Kidney glomerular epithelial cell (primary cell): ENCODE measurements at regions not wholly inside any gene's neighbourhood (a gene's known extent, or its start where the extent isn't known, plus 50 kb on each side); places are given as distances from the start of the nearest gene placed in this dataset.

Experiments
- DNase-seq: peaks from one replicate; lab custom pipeline; 2025; lab: John Stamatoyannopoulos, UW

- no peak for DNase-seq
Measured at GRCh38 chr1:98422816-98423215, 238.7 kb upstream of the SNX7 start.

GRCh38 chr1:98421085-98421435 lies 240.5 kb upstream of the SNX7 start:
- no peak for DNase-seq

DNA sequence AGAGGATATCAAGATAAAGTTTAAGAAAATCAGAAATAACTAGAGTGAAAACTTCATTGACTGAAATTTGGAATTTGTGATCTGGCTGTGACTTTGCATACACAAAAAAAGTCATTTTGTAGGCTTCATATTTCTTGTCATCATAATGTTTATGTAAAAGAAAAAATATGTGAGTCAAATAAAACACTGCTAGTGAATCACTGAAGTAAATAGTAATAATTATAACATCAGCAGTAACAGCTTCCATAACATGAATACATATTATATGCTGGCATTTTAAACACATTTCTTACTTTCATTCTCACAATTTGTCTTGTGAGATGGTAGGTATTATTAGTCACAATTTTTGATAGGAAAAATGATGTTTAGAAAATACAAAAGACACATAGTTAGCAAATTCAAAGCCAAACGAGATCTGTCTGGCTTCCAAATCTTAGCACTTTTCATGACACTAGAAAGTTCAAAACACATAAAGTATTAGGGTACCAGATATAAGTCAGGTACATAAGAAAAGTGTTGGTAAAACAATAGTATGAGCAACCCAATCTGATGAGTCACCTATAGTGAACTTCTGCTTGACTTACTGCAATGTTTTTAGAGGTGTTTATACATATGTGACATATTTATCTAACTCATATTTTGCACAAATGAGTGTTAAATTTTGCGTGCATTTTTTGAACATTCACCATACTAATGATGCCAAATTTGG lies 241.0 kb upstream of the SNX7 start:
- DNase-seq, result no peak

GRCh38 chr1:98417820-98418219 lies 243.7 kb upstream of the SNX7 start:
- no peak for DNase-seq

DNA sequence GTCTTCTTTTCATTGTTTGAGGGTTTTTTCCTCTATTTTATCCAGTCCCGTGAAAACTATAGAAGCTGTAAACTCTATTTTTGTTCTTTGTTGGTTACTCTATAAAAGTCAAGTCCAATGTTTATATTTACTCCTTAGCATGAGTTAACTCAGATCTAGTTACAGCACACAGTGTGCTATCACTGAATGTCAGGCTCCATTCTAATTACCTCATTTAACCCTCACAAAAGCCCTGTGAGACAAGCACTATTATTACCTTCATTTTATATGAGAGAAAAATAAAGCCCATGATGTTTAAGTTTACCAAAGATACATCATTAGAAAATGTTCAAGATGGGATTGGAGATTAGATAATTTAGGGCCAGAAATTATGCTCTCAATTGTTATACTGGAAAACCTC lies 251.4 kb upstream of the SNX7 start:
- DNase-seq, result no peak

DNA sequence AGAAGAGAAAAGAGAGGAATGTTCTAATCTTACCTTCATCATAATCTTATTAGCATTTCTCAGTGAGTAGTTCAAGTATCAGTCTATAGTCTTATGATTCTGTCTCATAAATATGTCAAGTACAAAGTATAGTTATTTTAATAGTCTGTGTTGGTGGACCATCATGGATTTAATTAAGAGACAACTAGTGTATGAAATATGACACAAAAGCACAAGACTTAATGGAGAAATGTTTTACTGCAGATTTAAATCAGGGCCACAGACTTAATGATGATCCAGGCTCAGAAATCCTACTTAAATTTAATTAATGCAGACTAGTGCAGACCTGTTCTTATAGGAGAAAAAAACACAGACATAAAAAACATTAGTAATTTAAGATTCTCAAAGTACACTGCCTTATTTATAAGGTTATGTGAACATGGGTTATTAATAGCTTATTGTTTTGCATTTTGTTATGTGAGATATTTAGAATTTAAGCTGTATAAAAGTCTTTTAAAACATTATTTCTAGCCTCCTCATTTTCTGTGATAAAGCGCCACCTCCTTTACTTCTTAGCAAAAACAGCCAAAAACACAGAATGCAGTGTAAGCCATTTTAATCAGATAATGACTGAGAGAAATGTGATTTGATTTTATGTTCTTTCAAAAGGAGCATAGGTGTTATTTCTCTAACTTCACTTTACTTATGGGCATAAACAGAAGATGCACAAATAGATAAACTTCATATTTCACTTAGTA lies 255.0 kb upstream of the SNX7 start:
- no peak for DNase-seq

GRCh38 chr1:98405581-98406074 lies 255.9 kb upstream of the SNX7 start:
- DNase-seq, result no peak

DNA sequence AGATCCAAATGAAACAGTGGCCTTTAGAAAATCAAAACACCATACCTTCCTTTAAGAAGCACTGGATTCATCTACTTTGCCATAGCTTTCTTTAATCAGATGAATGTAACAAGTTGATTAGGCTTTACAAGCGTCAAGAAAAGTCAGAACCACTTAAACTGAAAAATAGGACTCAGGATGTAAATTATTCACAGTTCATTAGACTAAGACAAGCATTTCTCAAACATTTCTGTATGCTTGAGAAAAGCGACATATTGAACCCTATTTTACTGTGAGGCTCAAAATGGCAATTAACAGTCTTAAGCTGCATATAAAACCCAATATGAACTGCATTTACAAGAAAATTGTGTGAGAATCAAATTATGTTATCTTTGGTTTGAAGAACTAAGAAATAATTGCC lies 256.7 kb upstream of the SNX7 start:
- no peak for DNase-seq

- no peak for DNase-seq
Measured at GRCh38 chr1:98403963-98404480, 257.5 kb upstream of the SNX7 start.

- DNase-seq, result no peak
Measured at GRCh38 chr1:98402860-98403259, 258.7 kb upstream of the SNX7 start.

DNA sequence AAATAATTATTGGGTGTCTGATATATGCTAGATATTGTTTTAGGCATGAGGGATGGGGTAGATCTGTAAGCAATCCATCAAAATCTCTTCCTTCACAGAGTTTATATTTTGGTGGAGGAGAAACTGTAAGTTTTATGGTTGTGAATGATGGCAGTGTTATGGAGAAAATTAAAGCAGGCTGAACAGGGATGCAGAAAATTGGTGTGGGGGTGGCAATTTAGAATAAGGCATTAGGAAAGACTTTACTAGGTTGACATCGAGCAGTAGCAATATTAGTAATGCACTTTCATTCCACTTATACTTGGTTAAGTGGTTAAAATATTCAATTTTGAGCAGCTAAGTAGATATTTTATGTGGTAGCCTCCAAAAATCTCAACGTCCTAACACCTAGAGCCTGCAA lies 261.1 kb upstream of the SNX7 start:
- no peak for DNase-seq

- DNase-seq, result no peak
Measured at GRCh38 chr1:98399218-98399617, 262.3 kb upstream of the SNX7 start.

DNA sequence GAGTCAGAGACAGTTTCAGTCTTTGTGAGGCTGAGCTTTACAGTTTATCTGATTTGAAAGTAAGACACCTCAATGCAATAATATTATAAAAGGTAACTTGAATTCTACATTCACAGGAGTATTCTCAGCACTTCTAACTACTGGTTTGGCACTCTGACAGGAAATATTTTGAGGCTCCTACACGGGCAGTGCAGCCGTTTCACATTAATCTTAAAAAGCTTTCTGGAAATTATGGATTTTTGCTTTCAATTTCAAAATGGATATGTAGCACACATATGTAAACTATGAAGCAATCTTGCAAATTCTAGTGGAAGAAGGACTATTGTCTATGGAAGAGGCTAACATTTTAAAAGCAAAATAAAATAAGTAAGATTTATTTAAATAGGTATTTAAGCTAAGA lies 262.9 kb upstream of the SNX7 start:
- no peak for DNase-seq

DNA sequence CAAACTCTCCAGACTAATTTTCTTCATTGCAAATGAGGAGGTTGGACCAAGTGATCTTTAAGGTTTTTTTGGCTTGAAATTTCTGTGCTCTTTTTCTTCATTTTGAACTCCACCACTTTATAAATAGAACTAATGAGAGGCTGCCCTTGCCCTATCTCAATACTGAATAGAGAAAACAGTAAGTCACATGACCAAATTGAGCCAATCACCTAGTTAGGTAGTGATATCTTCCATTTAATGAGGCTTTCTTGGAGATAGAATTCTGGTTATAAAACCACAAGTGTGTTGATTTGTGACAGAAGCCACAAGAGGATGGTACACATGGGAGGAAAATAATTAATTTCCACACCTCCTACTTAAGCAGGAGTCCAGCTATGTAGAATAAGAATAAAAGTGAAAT lies 263.4 kb upstream of the SNX7 start:
- no peak for DNase-seq

- DNase-seq, result no peak
Measured at GRCh38 chr1:98393719-98394118, 267.8 kb upstream of the SNX7 start.

DNA sequence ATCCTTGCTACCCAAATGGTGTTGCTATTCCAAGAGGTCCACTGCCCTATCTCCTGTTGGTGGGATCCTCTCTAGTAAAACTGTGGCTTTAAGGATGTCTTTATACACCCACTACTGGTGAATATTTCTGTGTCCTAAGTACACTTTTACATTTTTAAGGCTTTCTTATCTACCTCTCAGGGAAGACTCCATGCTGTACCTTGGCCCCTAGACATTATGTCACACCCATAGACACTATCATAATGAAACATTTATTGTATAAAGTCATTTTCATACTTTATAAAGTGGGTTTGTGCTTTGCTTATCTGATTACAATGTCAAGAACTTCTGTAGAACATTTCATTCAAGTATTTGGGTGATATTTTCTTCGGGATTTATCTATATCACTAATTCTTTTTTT lies 270.3 kb upstream of the SNX7 start:
- DNase-seq, result no peak

DNA sequence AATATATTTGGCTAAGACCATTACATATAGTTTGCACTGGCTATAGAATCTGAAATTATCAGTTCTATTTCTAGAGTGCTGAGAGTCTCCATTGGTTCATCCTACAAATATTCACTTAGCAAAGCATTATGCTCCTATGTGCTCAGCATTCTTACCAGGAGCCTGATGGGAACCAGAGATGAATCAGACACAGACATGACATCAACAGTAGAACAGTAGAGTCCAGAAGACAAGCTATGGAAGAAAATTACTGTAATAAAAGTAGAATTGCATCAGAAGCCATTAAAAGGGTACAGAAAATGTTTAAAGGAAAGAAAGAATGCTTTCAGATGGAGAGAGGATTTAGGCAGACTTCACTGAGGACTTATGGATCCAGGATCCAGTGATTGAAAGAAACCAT lies 271.7 kb upstream of the SNX7 start:
- DNase-seq, result peak; percentile 53

DNA sequence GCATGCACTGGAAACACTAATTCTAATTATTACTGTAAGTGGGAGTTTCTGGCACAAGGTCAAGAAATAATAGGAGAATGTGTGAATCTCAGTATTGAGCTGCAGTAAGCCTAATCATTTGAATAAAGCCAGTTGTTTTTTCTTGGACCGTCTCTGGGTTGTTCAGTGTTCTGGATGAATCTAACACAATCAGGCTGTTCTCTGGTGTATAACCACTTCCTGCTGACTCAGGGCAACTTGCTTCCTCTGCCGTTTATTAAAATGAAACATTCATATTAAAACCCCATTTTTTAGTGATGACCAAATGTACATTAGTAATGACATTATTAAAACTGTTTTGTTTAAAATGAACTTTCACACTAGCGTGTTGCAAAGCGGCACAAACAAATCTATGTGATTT lies 273.1 kb upstream of the SNX7 start:
- DNase-seq, result peak; percentile 80

- no peak for DNase-seq
Measured at GRCh38 chr1:98387701-98388100, 273.8 kb upstream of the SNX7 start.

- no peak for DNase-seq
Measured at GRCh38 chr1:98386675-98387440, 274.7 kb upstream of the SNX7 start.

GRCh38 chr1:98385652-98386051 lies 275.9 kb upstream of the SNX7 start:
- no peak for DNase-seq

GRCh38 chr1:98384461-98385141 lies 276.9 kb upstream of the SNX7 start:
- peak; percentile 21 for DNase-seq
